HG02678 (cell line): ENCODE measurements at regions not wholly inside any gene's neighbourhood (a gene's known extent, or its start where the extent isn't known, plus 50 kb on each side); places are given as distances from the start of the nearest gene placed in this dataset.

Experiments used
- ATAC-seq: cut with Tn5 transposase; IDR thresholded peaks from one replicate; pipeline ENCODE4 v1.9.1; 2021; ENCODE audit warnings: mild to moderate bottlenecking, moderate library complexity; ENCODE audit not compliant: unreplicated experiment

GRCh38 chr5:89255845-89256463 lies 373.0 kb upstream of the MEF2C start:
- no peak for ATAC-seq

GRCh38 chr5:89253666-89254352 lies 370.8 kb upstream of the MEF2C start:
- no peak for ATAC-seq

- no peak for ATAC-seq
Observed at GRCh38 chr5:89246864-89247263, 363.9 kb upstream of the MEF2C start.

GRCh38 chr5:89246252-89246651 lies 363.3 kb upstream of the MEF2C start:
- no peak for ATAC-seq

- no peak for ATAC-seq
Observed at GRCh38 chr5:89243611-89244010, 360.6 kb upstream of the MEF2C start.

GRCh38 chr5:89241186-89241585 lies 358.2 kb upstream of the MEF2C start:
- ATAC-seq: no peak

- ATAC-seq: no peak
Observed at GRCh38 chr5:89236900-89237299, 353.9 kb upstream of the MEF2C start.

- ATAC-seq: no peak
Observed at GRCh38 chr5:89233462-89233861, 350.5 kb upstream of the MEF2C start.

- ATAC-seq: peak; percentile 97
Observed at GRCh38 chr5:89232139-89232603, 349.2 kb upstream of the MEF2C start.

GRCh38 chr5:89230178-89230577 lies 347.2 kb upstream of the MEF2C start:
- no peak for ATAC-seq

GRCh38 chr5:89229331-89230070 lies 346.5 kb upstream of the MEF2C start:
- ATAC-seq: no peak

- ATAC-seq: no peak
Observed at GRCh38 chr5:89228355-89228754, 345.4 kb upstream of the MEF2C start.

GRCh38 chr5:89218364-89218763 lies 335.4 kb upstream of the MEF2C start:
- ATAC-seq: no peak

GRCh38 chr5:89216606-89217005 lies 333.6 kb upstream of the MEF2C start:
- no peak for ATAC-seq

- no peak for ATAC-seq
Observed at GRCh38 chr5:89213573-89213972, 330.6 kb upstream of the MEF2C start.

GRCh38 chr5:89211836-89212235 lies 328.9 kb upstream of the MEF2C start:
- ATAC-seq: no peak

- no peak for ATAC-seq
Observed at GRCh38 chr5:89208811-89209210, 325.8 kb upstream of the MEF2C start.

GRCh38 chr5:89208392-89208791 lies 325.4 kb upstream of the MEF2C start:
- no peak for ATAC-seq

GRCh38 chr5:89204756-89205155 lies 321.8 kb upstream of the MEF2C start:
- ATAC-seq: no peak

- no peak for ATAC-seq
Observed at GRCh38 chr5:89203611-89204010, 320.6 kb upstream of the MEF2C start.

GRCh38 chr5:89200899-89201298 lies 317.9 kb upstream of the MEF2C start:
- no peak for ATAC-seq

GRCh38 chr5:89199306-89199705 lies 316.3 kb upstream of the MEF2C start:
- ATAC-seq: no peak
